Stomach (tissue), 8 donors: ENCODE measurements at regions not wholly inside any gene's neighbourhood (a gene's known extent, or its start where the extent isn't known, plus 50 kb on each side); places are given as distances from the start of the nearest gene placed in this dataset.

Experiments used
- DNase-seq, 2 donors: peaks; one replicate each; pipeline versions ENCODE4 v3.0.0 to v3.0.0-alpha.2; 2013 to 2019
- H3K27ac ChIP-seq, 5 donors: fragments of 200-600 bp in 4 of 5; sonication (generic) in 4 of 5; one replicate each; pipeline ENCODE4 v1.5.1; 2013 to 2019; ENCODE audit warnings: mild to moderate bottlenecking in 1 of 5, moderate library complexity in 1 of 5
- H3K27me3 ChIP-seq, 3 donors: fragments of 200-600 bp; sonication (generic); one replicate each; pipeline ENCODE4 v1.5.1; 2017 to 2019; ENCODE audit warnings: mixed run types in 1 of 3
- H3K36me3 ChIP-seq, 4 donors: fragments of 200-600 bp; sonication (generic); 1 replicate in 3 of 4; 2 replicates in 1 of 4; pipeline ENCODE4 v1.5.1; 2016 to 2019
- H3K4me1 ChIP-seq, 4 donors: fragments of 200-600 bp; sonication (generic); one replicate each; pipeline ENCODE4 v1.5.1; 2016 to 2019
- H3K4me3 ChIP-seq, 4 donors: fragments of 200-600 bp; sonication (generic) in 3 of 4; one replicate each; pipeline ENCODE4 v1.5.1; 2016 to 2019; ENCODE audit warnings: mild to moderate bottlenecking in 1 of 4
- H3K9me3 ChIP-seq, 4 donors: fragments of 200-600 bp; sonication (generic); one replicate each; pipeline ENCODE4 v1.5.1; 2016 to 2019
- CTCF ChIP-seq, 7 experiments: fragments of 450-650 bp in 4 of 7; fragments of 200-600 bp in 3 of 7; sonication (generic) in 3 of 7; IDR thresholded peaks; one replicate each; pipeline ENCODE4 v1.5.1; 2016 to 2019; ENCODE audit warnings: antibody characterized with exemption in 7 of 7, control low read depth in 2 of 7, mild to moderate bottlenecking in 1 of 7
- EP300 ChIP-seq: sonication (generic); formaldehyde crosslinking; IDR thresholded peaks from one replicate; pipeline ENCODE4 v1.6.1; 2017; ENCODE audit warnings: antibody characterized with exemption
- POLR2A ChIP-seq, 4 donors: fragments of 450-650 bp; IDR thresholded peaks; one replicate each; pipeline ENCODE4 v1.6.1; 2016; ENCODE audit warnings: antibody characterized with exemption in 4 of 4, control low read depth in 2 of 4, mild to moderate bottlenecking in 1 of 4, moderate library complexity in 1 of 4
- POLR2AphosphoS5 ChIP-seq, 3 donors: sonication (generic); formaldehyde crosslinking; IDR thresholded peaks; one replicate each; pipeline ENCODE4 v1.6.1; 2016; ENCODE audit warnings: antibody characterized with exemption in 3 of 3
- WGBS, 5 donors: extraction: QIAGEN DNeasy Blood & Tissue Kit in 3 of 5; methylation state at CpG; one replicate each; pipeline versions ENCODE4 v1.1.5 to v1.1.7; 2013 to 2018; 5-methylcytosine and 5-hydroxymethylcytosine counted together
- intact Hi-C: fragments of 100-400 bp; cut with DNase I; formaldehyde crosslinking; loops from one replicate; pipeline ENCODE4 v1.15.1; 2023; ENCODE audit warnings: low total_unique reads
- donor health status: healthy with polysubstance abuse.
- donor health status: Bipolar disorder and iron deficiency.
- donor health status: healthy.

DNA sequence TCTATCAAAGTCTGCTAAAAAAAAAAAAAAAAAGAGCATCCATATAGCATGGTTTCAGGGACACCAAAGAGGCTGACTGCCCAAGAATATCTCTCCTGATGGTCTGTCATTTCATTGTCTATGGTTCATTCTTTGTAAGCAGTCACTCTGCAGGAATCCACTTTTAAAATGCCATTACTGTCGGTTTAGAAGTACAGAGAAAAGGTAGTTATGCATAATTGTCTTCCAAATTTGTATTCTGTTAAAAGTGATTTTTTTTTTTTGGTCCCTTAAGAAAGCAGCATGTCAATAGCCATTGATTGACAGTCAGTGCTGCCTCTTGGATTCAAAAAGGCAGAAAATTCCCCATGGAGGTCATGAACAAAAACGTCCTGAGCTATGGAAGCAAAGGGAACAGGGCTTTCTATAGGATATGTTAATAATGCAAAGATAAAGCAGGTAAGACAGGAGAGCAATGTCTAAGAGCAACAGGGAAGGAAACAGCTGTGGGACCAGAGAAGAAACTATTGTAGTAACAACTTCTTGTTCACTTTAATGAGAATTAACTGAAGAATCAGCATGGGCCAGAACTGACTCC lies 245.8 kb downstream of the TMX3 start:
- no peaks in the 10 kb centered on the region for H3K36me3 ChIP-seq
- no peaks in the 10 kb centered on the region for H3K27me3 ChIP-seq
- no peaks in the 10 kb centered on the region for H3K4me1 ChIP-seq
- DNase-seq = no peak
- no peak overlapping the region for H3K27ac ChIP-seq
- TF ChIP-seq POLR2A (IDR thresholded peaks at IDR 0.05) (no peak), CTCF (IDR thresholded peaks at IDR 0.05) (no peak), EP300 (no peak), POLR2AphosphoS5 (IDR thresholded peaks at IDR 0.05) (no peak)
- H3K9me3 ChIP-seq = no peaks in the 10 kb centered on the region
- H3K4me3 ChIP-seq = no peak overlapping the region
- 39 to 54% (median 49%) methylated on average over 2 of the region's 2 CpGs for WGBS, 5 donors
- intact Hi-C loops = no loop called here

DNA sequence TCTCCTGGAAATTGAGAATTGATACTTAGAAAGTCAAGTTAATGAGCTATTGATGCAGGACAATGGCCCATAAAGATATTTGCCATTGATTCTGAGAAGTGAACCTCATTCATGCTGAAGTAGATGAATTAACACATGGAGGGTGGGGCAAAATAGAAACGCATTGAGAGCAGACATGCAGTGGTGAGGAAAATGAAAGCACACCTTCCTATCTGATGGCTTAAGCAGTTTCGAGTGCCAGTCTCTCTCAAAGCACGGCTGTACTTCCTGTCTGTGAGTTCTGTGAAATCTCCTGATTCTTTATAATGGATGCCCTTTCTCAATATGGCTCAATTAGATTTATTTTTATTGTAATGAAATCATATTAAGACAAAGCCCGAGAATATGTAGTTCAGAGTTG lies 247.0 kb downstream of the TMX3 start:
- H3K27ac ChIP-seq = no peak overlapping the region
- H3K4me1 ChIP-seq = no peaks in the 10 kb centered on the region
- intact Hi-C loops = no loop called here
- no peaks in the 10 kb centered on the region for H3K27me3 ChIP-seq
- TF ChIP-seq EP300 = no peak
- no peak for TF ChIP-seq POLR2A (IDR thresholded peaks at IDR 0.05)
- TF ChIP-seq CTCF (IDR thresholded peaks at IDR 0.05) = no peak
- 38 to 53% (median 52%) methylated on average over 4 of the region's 4 CpGs for WGBS, 5 donors
- H3K9me3 ChIP-seq = no peaks in the 10 kb centered on the region
- H3K4me3 ChIP-seq = no peak overlapping the region
- no peaks in the 10 kb centered on the region for H3K36me3 ChIP-seq
- DNase-seq = no peak

GRCh38 chr18:68467329-68467728 lies 247.6 kb downstream of the TMX3 start:
- no peak for DNase-seq
- H3K9me3 ChIP-seq = no peaks in the 10 kb centered on the region
- H3K4me3 ChIP-seq = no peak overlapping the region
- H3K27me3 ChIP-seq = no peaks in the 10 kb centered on the region
- intact Hi-C loops = no loop called here
- no peaks in the 10 kb centered on the region for H3K36me3 ChIP-seq
- H3K4me1 ChIP-seq = no peaks in the 10 kb centered on the region
- TF ChIP-seq CTCF (IDR thresholded peaks at IDR 0.05) (no peak), EP300 (no peak)
- 47 to 96% (median 92%) methylated on average over 2 of the region's 2 CpGs for whole genome bisulfite sequencing, 5 donors
- no peak overlapping the region for H3K27ac ChIP-seq

DNA sequence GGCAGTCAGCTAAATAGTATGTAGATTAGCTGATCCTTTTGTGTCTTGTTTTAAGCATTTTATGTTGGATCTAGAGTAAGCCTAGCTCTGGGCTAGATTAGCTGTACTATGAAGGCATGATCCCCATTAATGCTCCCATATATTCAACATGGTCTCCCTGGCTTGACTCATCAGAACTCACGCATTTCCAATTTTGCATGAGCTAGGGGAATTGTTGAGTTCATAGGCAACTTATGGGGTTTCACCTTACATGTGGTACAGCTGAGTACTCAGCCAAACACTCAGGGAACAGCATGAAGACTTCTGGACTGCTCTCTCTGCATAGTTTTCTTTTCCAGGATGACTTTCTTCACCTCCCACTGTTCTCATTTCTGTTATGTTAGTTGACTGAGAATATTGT lies 248.2 kb downstream of the TMX3 start:
- H3K4me1 ChIP-seq = no peaks in the 10 kb centered on the region
- intact Hi-C loops = no loop called here
- DNase-seq = no peak

More for the DNA sequence above, 248.2 kb downstream of the TMX3 start:
- Histone ChIP-seq H3K4me3 (no peak overlapping the region), H3K27ac (no peak overlapping the region), H3K9me3 (no peaks in the 10 kb centered on the region), H3K27me3 (no peaks in the 10 kb centered on the region), H3K36me3 (no peaks in the 10 kb centered on the region)
- WGBS, 5 donors = 86 to 100% (median 90%) methylated on average over 1 of the region's 1 CpG
- no peak for TF ChIP-seq CTCF (IDR thresholded peaks at IDR 0.05)
- TF ChIP-seq EP300 = no peak
- TF ChIP-seq POLR2AphosphoS5 (IDR thresholded peaks at IDR 0.05) = no peak
